ENCODE measurements at regions not wholly inside any gene's neighbourhood (a gene's known extent, or its start where the extent isn't known, plus 50 kb on each side); places are given as distances from the start of the nearest gene placed in this dataset.

- TF ChIP-seq HIC1 (tag by site-specific recombination; IDR thresholded peaks at IDR 0.05) (no peak), ZNF366 (tag by site-specific recombination; conservative IDR thresholded peaks at IDR 0.05) (no peak), ZNF792 (tag by site-specific recombination; IDR thresholded peaks at IDR 0.05) (no peak), MYNN (tag by site-specific recombination; IDR thresholded peaks at IDR 0.05; ENCODE audit: borderline replicate concordance) (no peak), ZNF776 (tag by site-specific recombination; IDR thresholded peaks at IDR 0.05; ENCODE audit: borderline replicate concordance) (no peak), ZNF473 (tag by site-specific recombination; IDR thresholded peaks at IDR 0.05) (no peak), GFI1B (tag by site-specific recombination; IDR thresholded peaks at IDR 0.05) (no peak), ZNF132 (tag by site-specific recombination; IDR thresholded peaks at IDR 0.05; ENCODE audit: borderline replicate concordance) (no peak)
These were observed 168.4 kb downstream of the NDUFA10 start (continued) for GRCh38 chr2:239856620-239857285.

GRCh38 chr2:239855863-239856587 lies 169.1 kb downstream of the NDUFA10 start:
- ChIA-PET POLR2A (no interaction called here), CTCF (interaction anchor here (0.7 to 0.8 kb wide), 2 partner anchors 27 to 857 kb away, joined by 3 read pairs; no protein-coding TSS in a partner anchor)
- no peaks in the 10 kb centered on the region for H3K4me1 ChIP-seq (ENCODE audit: control insufficient read depth, insufficient read depth, low read length)
- no peaks in the 10 kb centered on the region for H3K36me3 ChIP-seq (ENCODE audit: control insufficient read depth in 2 of 2, insufficient read depth in 1 of 2, low read length in 2 of 2)
- no peaks in the 10 kb centered on the region for H3K9me3 ChIP-seq (ENCODE audit: control insufficient read depth, insufficient read depth, low read depth, low read length)
- TF ChIP-seq ZNF830 (tag by site-specific recombination; IDR thresholded peaks at IDR 0.05; ENCODE audit: low read depth) (no peak), ZNF423 (tag by site-specific recombination; IDR thresholded peaks at IDR 0.05) (no peak), ZNF664 (tag by site-specific recombination; IDR thresholded peaks at IDR 0.05) (no peak), ZNF501 (tag by site-specific recombination; IDR thresholded peaks at IDR 0.05) (no peak), ZNF248 (tag by site-specific recombination; IDR thresholded peaks at IDR 0.05) (no peak), MZF1 (tag by site-specific recombination; IDR thresholded peaks at IDR 0.05; ENCODE audit: borderline replicate concordance) (no peak), FEZF1 (tag by site-specific recombination; IDR thresholded peaks at IDR 0.05) (no peak), ZNF302 (tag by site-specific recombination; IDR thresholded peaks at IDR 0.05; ENCODE audit: low read depth) (no peak), ZNF366 (tag by site-specific recombination; conservative IDR thresholded peaks at IDR 0.05) (no peak), ZNF629 (tag by site-specific recombination; IDR thresholded peaks at IDR 0.05) (no peak), ZBTB49 (tag by site-specific recombination; IDR thresholded peaks at IDR 0.05; ENCODE audit: low read depth) (no peak), SP2 (tag by site-specific recombination; IDR thresholded peaks at IDR 0.05) (no peak), ZNF510 (tag by site-specific recombination; IDR thresholded peaks at IDR 0.05; ENCODE audit: insufficient replicate concordance) (no peak), GLI4 (tag by site-specific recombination; IDR thresholded peaks at IDR 0.05) (no peak)
- no peak overlapping the region for H3K4me3 ChIP-seq (ENCODE audit: low read depth, low read length)
- H3K27ac ChIP-seq (ENCODE audit: extremely low read depth, low read depth, low read length): no peak overlapping the region

Data from HEK293 (cell line).